SK-N-SH treated with all-trans-retinoic acid at 6 μM for 48 hours (cell line): ENCODE measurements at regions not wholly inside any gene's neighbourhood (a gene's known extent, or its start where the extent isn't known, plus 50 kb on each side); places are given as distances from the start of the nearest gene placed in this dataset.

Experiments
- ARNTL ChIP-seq: fragments of 450-650 bp; formaldehyde crosslinking; IDR thresholded peaks from 2 replicates; pipeline ENCODE4 v1.5.0; 2020; ENCODE audit warnings: low read depth, mild to moderate bottlenecking, moderate library complexity, borderline replicate concordance
- BACH2 ChIP-seq: fragments of 250-450 bp; sonication (Bioruptor Pico); IDR thresholded peaks from 2 replicates; pipeline ENCODE4 v1.9.0; 2021; ENCODE audit warnings: mild to moderate bottlenecking, borderline replicate concordance
- CSRNP3 ChIP-seq: fragments of 250-450 bp; sonication (Bioruptor Pico); IDR thresholded peaks from 2 replicates; pipeline ENCODE4 v1.5.1; 2021; ENCODE audit warnings: mild to moderate bottlenecking, moderate library complexity
- GLIS3 ChIP-seq: fragments of 250-450 bp; sonication (Bioruptor Pico); IDR thresholded peaks from 2 replicates; pipeline ENCODE4 v1.5.0; 2020; ENCODE audit warnings: mild to moderate bottlenecking, moderate library complexity
- PATZ1 ChIP-seq: fragments of 250-450 bp; sonication (Bioruptor Pico); IDR thresholded peaks from 2 replicates; pipeline ENCODE4 v1.8.0; 2020; ENCODE audit warnings: mild to moderate bottlenecking, moderate library complexity, borderline replicate concordance
- POU6F1 ChIP-seq: fragments of 250-450 bp; sonication (Bioruptor Pico); IDR thresholded peaks from 2 replicates; pipeline ENCODE4 v1.8.0; 2021; ENCODE audit warnings: low read depth, mild to moderate bottlenecking, moderate library complexity, borderline replicate concordance
- TCF4 ChIP-seq: fragments of 250-450 bp; sonication (Bioruptor Pico); IDR thresholded peaks from 2 replicates; pipeline ENCODE4 v1.8.0; 2021; ENCODE audit warnings: mild to moderate bottlenecking, moderate library complexity, borderline replicate concordance
- TOX ChIP-seq: fragments of 250-450 bp; sonication (Bioruptor Pico); IDR thresholded peaks from 2 replicates; pipeline ENCODE4 v1.8.0; 2021; ENCODE audit warnings: mild to moderate bottlenecking, moderate library complexity, borderline replicate concordance
- TSHZ2 ChIP-seq: fragments of 250-450 bp; sonication (Bioruptor Pico); IDR thresholded peaks from 2 replicates; pipeline ENCODE4 v1.5.0; 2020; ENCODE audit warnings: mild to moderate bottlenecking, moderate library complexity
- ZC3H10 ChIP-seq: fragments of 250-450 bp; sonication (Bioruptor Pico); IDR thresholded peaks from 2 replicates; pipeline ENCODE4 v1.5.1; 2021; ENCODE audit warnings: mild to moderate bottlenecking, moderate library complexity
- ZNF70 ChIP-seq: fragments of 450-650 bp; formaldehyde crosslinking; IDR thresholded peaks from 2 replicates; pipeline ENCODE4 v1.5.0; 2020; ENCODE audit warnings: mild to moderate bottlenecking, moderate library complexity

- TF ChIP-seq ARNTL (CRISPR knock-in tag) (no peak), TSHZ2 (CRISPR knock-in tag) (no peak), TOX (CRISPR knock-in tag) (no peak), PATZ1 (CRISPR knock-in tag) (no peak), TCF4 (CRISPR knock-in tag) (no peak), ZC3H10 (CRISPR knock-in tag) (no peak), POU6F1 (CRISPR knock-in tag) (no peak), CSRNP3 (CRISPR knock-in tag) (no peak), ZNF70 (CRISPR knock-in tag) (no peak), BACH2 (CRISPR knock-in tag) (no peak), GLIS3 (CRISPR knock-in tag) (no peak)
Measured at GRCh38 chr7:121576148-121576917, 180.2 kb upstream of the FAM3C start.
